H1 (cell line): ENCODE measurements at regions not wholly inside any gene's neighbourhood (a gene's known extent, or its start where the extent isn't known, plus 50 kb on each side); places are given as distances from the start of the nearest gene placed in this dataset.

Experiments
- CTCF ChIA-PET: fragments of 300-600 bp; sonication (Branson Sonifier 250); formaldehyde crosslinking; loops from one replicate; lab custom pipeline; 2021; ENCODE audit not compliant: partially characterized antibody; lab: Charles Lee
- POLR2A ChIA-PET: fragments of 300-600 bp; sonication (Branson Sonifier 250); formaldehyde crosslinking; loops from one replicate; lab custom pipeline; 2021; ENCODE audit warnings: inconsistent platforms; ENCODE audit not compliant: partially characterized antibody; lab: Charles Lee
- DNase-seq, 2 experiments: peaks; one replicate each; pipeline versions ENCODE4 v3.0.0 to v3.0.0-alpha.2; 2010 to 2022; ENCODE audit warnings: low spot score in 2 of 2, low read depth in 1 of 2, mixed read lengths in 1 of 2
- FAIRE-seq: peaks from 2 replicates; lab custom pipeline; 2011; peaks lifted over from hg19 to GRCh38; lab: Jason Lieb, UNC
- H2AFZ ChIP-seq: 2 replicates; pipeline ENCODE4 v1.8.1; 2012; ENCODE audit warnings: low read length, inconsistent platforms
- H2AK5ac ChIP-seq: 2 replicates; pipeline ENCODE4 v1.6.1; 2013; ENCODE audit warnings: low read depth, low read length
- H2BK120ac ChIP-seq: replicated peaks from 2 replicates; pipeline ENCODE3; 2013; ENCODE audit warnings: low read depth, low read length, inconsistent platforms
- H2BK12ac ChIP-seq: 2 replicates; pipeline ENCODE4 v1.6.1; 2013; ENCODE audit warnings: low read depth, low read length
- H2BK15ac ChIP-seq: 2 replicates; pipeline ENCODE4 v1.6.1; 2013; ENCODE audit warnings: low read length
- H2BK20ac ChIP-seq: 2 replicates; pipeline ENCODE4 v1.6.1; 2013; ENCODE audit warnings: low read length
- H2BK5ac ChIP-seq: 2 replicates; pipeline ENCODE4 v1.6.1; 2013; ENCODE audit warnings: low read depth, low read length
- H3K14ac ChIP-seq: 2 replicates; pipeline ENCODE4 v1.6.1; 2013; ENCODE audit warnings: inconsistent platforms; ENCODE audit not compliant: insufficient read length
- H3K18ac ChIP-seq: 2 replicates; pipeline ENCODE4 v1.6.1; 2013; ENCODE audit warnings: low read length; ENCODE audit errors: extremely low read depth
- H3K23ac ChIP-seq: 2 replicates; pipeline ENCODE4 v1.6.1; 2013; ENCODE audit warnings: inconsistent platforms; ENCODE audit not compliant: insufficient read length
- H3K23me2 ChIP-seq: 2 replicates; pipeline ENCODE4 v1.6.1; 2013; ENCODE audit warnings: low read depth, low read length
- H3K27ac ChIP-seq: 2 replicates; pipeline ENCODE4 v1.6.1; 2011; ENCODE audit warnings: low read depth, low read length, inconsistent platforms
- H3K27me3 ChIP-seq, 4 experiments: replicated peaks in 1 of 4; 1 replicate in 1 of 4; 2 replicates in 3 of 4; pipeline versions ENCODE4 v1.6.1 to v1.8.1; 2011 to 2013; ENCODE audit warnings: low read length in 3 of 4, mild to moderate bottlenecking in 3 of 4, inconsistent platforms in 2 of 4, mixed read lengths in 2 of 4, moderate library complexity in 1 of 4; ENCODE audit not compliant: control insufficient read depth in 3 of 4, insufficient read depth in 3 of 4; ENCODE audit errors: extremely low read depth in 1 of 4
- H3K36me3 ChIP-seq, 4 experiments: 2 replicates each; pipeline versions ENCODE4 v1.6.1 to v1.8.1; 2011 to 2013; ENCODE audit warnings: mild to moderate bottlenecking in 4 of 4, low read length in 3 of 4, moderate library complexity in 2 of 4, control low read depth in 1 of 4, inconsistent platforms in 1 of 4; ENCODE audit not compliant: insufficient read depth in 4 of 4, control insufficient read depth in 2 of 4
- H3K4ac ChIP-seq: replicated peaks from 2 replicates; pipeline ENCODE3; 2013; ENCODE audit warnings: low read length, low read depth, mixed read lengths, inconsistent platforms; ENCODE audit not compliant: insufficient read length
- H3K4me1 ChIP-seq, 4 experiments: replicated peaks in 1 of 4; 1 replicate in 1 of 4; 2 replicates in 3 of 4; pipeline versions ENCODE4 v1.6.1 to v1.8.1; 2011 to 2013; ENCODE audit warnings: low read length in 3 of 4, inconsistent platforms in 2 of 4, mixed read lengths in 1 of 4; ENCODE audit not compliant: insufficient read depth in 4 of 4, control insufficient read depth in 3 of 4
- H3K4me2 ChIP-seq, 2 experiments: 2 replicates each; pipeline versions ENCODE4 v1.6.1 to v1.8.1; 2011 to 2013; ENCODE audit warnings: low read depth in 2 of 2, low read length in 2 of 2, control low read depth in 1 of 2, inconsistent platforms in 1 of 2, mild to moderate bottlenecking in 1 of 2; ENCODE audit not compliant: insufficient read depth in 1 of 2
- H3K4me3 ChIP-seq, 4 experiments: fragments of 200-600, 300-600 bp in 1 of 4; sonication (generic), shearing (Covaris generic), sonication (Bioruptor Twin) in 1 of 4; 2 replicates each; pipeline versions ENCODE4 v1.5.1 to v1.8.1; 2011 to 2016; ENCODE audit warnings: low read length in 4 of 4, low read depth in 3 of 4, control low read depth in 2 of 4, inconsistent platforms in 2 of 4, mild to moderate bottlenecking in 2 of 4, mixed read lengths in 1 of 4, moderate library complexity in 1 of 4; ENCODE audit not compliant: insufficient read depth in 2 of 4; ENCODE audit errors: extremely low read depth in 1 of 4
- H3K56ac ChIP-seq: replicated peaks from 2 replicates; pipeline ENCODE3; 2013; ENCODE audit warnings: low read depth, mild to moderate bottlenecking, mixed read lengths, low read length, inconsistent platforms; ENCODE audit not compliant: insufficient read length
- H3K79me1 ChIP-seq: 2 replicates; pipeline ENCODE4 v1.6.1; 2013; ENCODE audit warnings: low read depth, low read length, control low read depth
- H3K79me2 ChIP-seq, 2 experiments: 2 replicates each; pipeline versions ENCODE4 v1.6.1 to v1.8.1; 2012 to 2013; ENCODE audit warnings: low read length in 2 of 2, mild to moderate bottlenecking in 2 of 2, inconsistent platforms in 1 of 2; ENCODE audit not compliant: insufficient read depth in 2 of 2, control insufficient read depth in 1 of 2
- H3K9ac ChIP-seq, 4 experiments: replicated peaks in 1 of 4; 1 replicate in 1 of 4; 2 replicates in 3 of 4; pipeline versions ENCODE4 v1.6.1 to v1.8.1; 2011 to 2013; ENCODE audit warnings: low read depth in 3 of 4, low read length in 3 of 4, control low read depth in 2 of 4, mild to moderate bottlenecking in 2 of 4, moderate library complexity in 2 of 4, inconsistent platforms in 1 of 4; ENCODE audit errors: extremely low read depth in 1 of 4
- H3K9me3 ChIP-seq, 2 experiments: 2 replicates each; pipeline versions ENCODE4 v1.6.1 to v1.8.1; 2012 to 2013; ENCODE audit warnings: mild to moderate bottlenecking in 2 of 2, moderate library complexity in 2 of 2, control low read depth in 1 of 2, inconsistent platforms in 1 of 2, low read depth in 1 of 2, low read length in 1 of 2, mixed read lengths in 1 of 2; ENCODE audit not compliant: insufficient read depth in 2 of 2
- H4K20me1 ChIP-seq, 2 experiments: replicated peaks in 1 of 2; 2 replicates each; pipeline versions ENCODE3 to v1.8.1; 2011 to 2013; ENCODE audit warnings: inconsistent platforms in 2 of 2, low read length in 2 of 2, mild to moderate bottlenecking in 1 of 2; ENCODE audit not compliant: insufficient read depth in 2 of 2, control insufficient read depth in 1 of 2
- H4K5ac ChIP-seq: 2 replicates; pipeline ENCODE4 v1.6.1; 2013; ENCODE audit warnings: low read length, low read depth, mixed read lengths, inconsistent platforms; ENCODE audit not compliant: insufficient read length
- H4K8ac ChIP-seq: 2 replicates; pipeline ENCODE4 v1.8.0; 2013; ENCODE audit warnings: mild to moderate bottlenecking, moderate library complexity, low read length, inconsistent platforms; ENCODE audit not compliant: insufficient read depth; ENCODE audit errors: extremely low read depth
- H4K91ac ChIP-seq: replicated peaks from 2 replicates; pipeline ENCODE3; 2013; ENCODE audit warnings: low read length, mixed read lengths, inconsistent platforms; ENCODE audit not compliant: insufficient read length
- BCL11A ChIP-seq, 2 experiments: IDR thresholded peaks; one replicate each; pipeline ENCODE4 v1.6.1; 2011; ENCODE audit warnings: low read depth in 2 of 2, low read length in 2 of 2, mild to moderate bottlenecking in 2 of 2
- BRCA1 ChIP-seq: IDR thresholded peaks from 2 replicates; pipeline ENCODE4 v1.6.1; 2012; ENCODE audit warnings: low read depth, low read length, improper control_type of control experiment
- CTBP2 ChIP-seq: IDR thresholded peaks from 2 replicates; pipeline ENCODE4 v1.7.0; 2011; ENCODE audit warnings: borderline replicate concordance, mild to moderate bottlenecking, moderate library complexity, mixed read lengths, low read length; ENCODE audit not compliant: insufficient read depth, insufficient read length
- GABPA ChIP-seq: IDR thresholded peaks from 2 replicates; pipeline ENCODE4 v1.6.1; 2011; ENCODE audit warnings: mild to moderate bottlenecking, low read length, moderate library complexity, borderline replicate concordance; ENCODE audit not compliant: insufficient read depth
- HDAC6 ChIP-seq: IDR thresholded peaks from one replicate; pipeline ENCODE4 v1.7.1; 2012; ENCODE audit warnings: low read depth, mild to moderate bottlenecking, inconsistent platforms, low read length, moderate library complexity
- KDM4A ChIP-seq: IDR thresholded peaks from one replicate; pipeline ENCODE4 v1.7.1; 2012; ENCODE audit warnings: low read depth, mild to moderate bottlenecking, moderate library complexity, low read length, inconsistent platforms; ENCODE audit not compliant: severe bottlenecking
- POLR2A ChIP-seq, 2 experiments: IDR thresholded peaks; 1 replicate in 1 of 2; 2 replicates in 1 of 2; pipeline ENCODE4 v1.6.1; 2011; ENCODE audit warnings: low read depth in 2 of 2, low read length in 2 of 2, mild to moderate bottlenecking in 2 of 2; ENCODE audit errors: control extremely low read depth in 1 of 2
- SP4 ChIP-seq: IDR thresholded peaks from 2 replicates; pipeline ENCODE4 v1.6.1; 2012; ENCODE audit warnings: low read length, inconsistent platforms
- USF2 ChIP-seq: IDR thresholded peaks from 2 replicates; pipeline ENCODE4 v1.6.1; 2011; ENCODE audit warnings: low read length, improper control_type of control experiment
- WGBS, 2 experiments: shearing (Covaris generic) in 1 of 2; methylation state at CpG; one replicate each; pipeline versions ENCODE4 v1.1.6 to v1.1.7; 2013 to 2015; ENCODE audit warnings: low lambda C conversion rate in 2 of 2, mixed read lengths in 2 of 2, inconsistent platforms in 1 of 2, low coverage in 1 of 2, missing lambda C conversion rate in 1 of 2; ENCODE audit not compliant: insufficient replicate concordance in 2 of 2, insufficient coverage in 1 of 2, insufficient read length in 1 of 2; ENCODE audit errors: extremely low coverage in 1 of 2, missing lambda C conversion rate in 1 of 2; 5-methylcytosine and 5-hydroxymethylcytosine counted together
- TF ChIP-seq, protein P1 (sequence below), 3 experiments: IDR thresholded peaks; 1 replicate in 2 of 3; 2 replicates in 1 of 3; pipeline versions ENCODE4 v1.5.1 to v1.6.1; 2011; ENCODE audit warnings: low read length in 3 of 3, mild to moderate bottlenecking in 3 of 3, inconsistent platforms in 2 of 3, low read depth in 1 of 3, moderate library complexity in 1 of 3; ENCODE audit not compliant: insufficient read depth in 1 of 3; ENCODE audit errors: control extremely low read depth in 1 of 3

- Histone ChIP-seq H3K27me3 (no peaks in the 10 kb centered on the region), H3K4me3 (no peak overlapping the region), H3K4ac (no peak overlapping the region), H4K5ac (no peak overlapping the region), H2BK12ac (no peak overlapping the region), H3K23ac (no peak overlapping the region), H2BK120ac (no peak overlapping the region), H3K56ac (no peak overlapping the region), H4K91ac (no peak overlapping the region), H4K8ac (0 out of 2 replicates have a peak overlapping the region, but pooled peaks have one; percentile 14), H2AK5ac (no peak overlapping the region), H3K79me2 (no peaks in the 10 kb centered on the region), H2BK15ac (no peak overlapping the region), H3K9ac (no peak overlapping the region), H3K18ac (no peak overlapping the region), H2BK5ac (no peak overlapping the region), H3K23me2 (no peaks in the 10 kb centered on the region), H2BK20ac (no peak overlapping the region), H3K27ac (no peak overlapping the region), H3K36me3 (no peaks in the 10 kb centered on the region), H3K4me2 (no peak overlapping the region), H3K79me1 (no peaks in the 10 kb centered on the region), H2AFZ (no peak overlapping the region), H3K9me3 (peaks cover 6 to 8% of the 10 kb centered on the region in 2 experiments; a peak in 3 of 4 replicates), H3K14ac (no peak overlapping the region), H4K20me1 (no peaks in the 10 kb centered on the region), H3K4me1 (no peaks in the 10 kb centered on the region)
- CTCF ChIA-PET, result interaction anchor here (0.9 to 2.1 kb wide), 10 partner anchors 10 to 209 kb away, joined by 3 to 6 read pairs (median 4); no protein-coding TSS in a partner anchor
- WGBS, 2 experiments, result 87% methylated on average over 2 of the region's 2 CpGs; no CpG with 5 or more reads in 1 of the 2 experiments
- peak; percentile 27 to 52 for DNase-seq
- POLR2A ChIA-PET, result no interaction called here
- FAIRE-seq, result no peak
- no peak for TF ChIP-seq BRCA1
- TF ChIP-seq CTBP2, result no peak
- TF ChIP-seq, protein P1, sequence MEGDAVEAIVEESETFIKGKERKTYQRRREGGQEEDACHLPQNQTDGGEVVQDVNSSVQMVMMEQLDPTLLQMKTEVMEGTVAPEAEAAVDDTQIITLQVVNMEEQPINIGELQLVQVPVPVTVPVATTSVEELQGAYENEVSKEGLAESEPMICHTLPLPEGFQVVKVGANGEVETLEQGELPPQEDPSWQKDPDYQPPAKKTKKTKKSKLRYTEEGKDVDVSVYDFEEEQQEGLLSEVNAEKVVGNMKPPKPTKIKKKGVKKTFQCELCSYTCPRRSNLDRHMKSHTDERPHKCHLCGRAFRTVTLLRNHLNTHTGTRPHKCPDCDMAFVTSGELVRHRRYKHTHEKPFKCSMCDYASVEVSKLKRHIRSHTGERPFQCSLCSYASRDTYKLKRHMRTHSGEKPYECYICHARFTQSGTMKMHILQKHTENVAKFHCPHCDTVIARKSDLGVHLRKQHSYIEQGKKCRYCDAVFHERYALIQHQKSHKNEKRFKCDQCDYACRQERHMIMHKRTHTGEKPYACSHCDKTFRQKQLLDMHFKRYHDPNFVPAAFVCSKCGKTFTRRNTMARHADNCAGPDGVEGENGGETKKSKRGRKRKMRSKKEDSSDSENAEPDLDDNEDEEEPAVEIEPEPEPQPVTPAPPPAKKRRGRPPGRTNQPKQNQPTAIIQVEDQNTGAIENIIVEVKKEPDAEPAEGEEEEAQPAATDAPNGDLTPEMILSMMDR (IDR thresholded peaks at IDR 0.05; ENCODE audit: control extremely low read depth in 1 of 3, insufficient read depth in 1 of 3, low read depth in 1 of 3, low read length in 3 of 3), result peak; percentile 56 to 64 (median 63)
- TF ChIP-seq KDM4A, result no peak
- no peak for TF ChIP-seq POLR2A (IDR thresholded peaks at IDR 0.05; ENCODE audit: control extremely low read depth in 1 of 2, low read depth in 2 of 2, low read length in 2 of 2)
- TF ChIP-seq HDAC6, result no peak
- TF ChIP-seq GABPA, result no peak
- no peak for TF ChIP-seq USF2
- TF ChIP-seq SP4, result no peak
- TF ChIP-seq BCL11A (IDR thresholded peaks at IDR 0.05; ENCODE audit: low read depth in 2 of 2, low read length in 2 of 2), result no peak
Measured at GRCh38 chr2:123808243-123808642, 216.8 kb upstream of the CNTNAP5 start.
